H7 (cell line): ENCODE measurements at regions not wholly inside any gene's neighbourhood (a gene's known extent, or its start where the extent isn't known, plus 50 kb on each side); places are given as distances from the start of the nearest gene placed in this dataset.
"Not testable (repeated sequence)": the region's sequence is repeated elsewhere in the genome, so short reads cannot be mapped to it uniquely, and the experiment has no call there.

ENCODE experiments used
- DNase-seq: peaks from one replicate; pipeline ENCODE4 v3.0.0; 2012
- H3K27me3 ChIP-seq: 2 replicates; pipeline ENCODE4 v1.6.0; 2011; ENCODE audit warnings: mild to moderate bottlenecking, low read length; ENCODE audit not compliant: control insufficient read depth, insufficient read depth
- H3K36me3 ChIP-seq: replicated peaks from 2 replicates; pipeline ENCODE4 v1.5.1; 2011; ENCODE audit warnings: low read length; ENCODE audit not compliant: control insufficient read depth, insufficient read depth
- H3K4me3 ChIP-seq: 2 replicates; pipeline ENCODE4 v1.5.1; 2011; ENCODE audit warnings: low read depth, mild to moderate bottlenecking, control low read depth, low read length, moderate library complexity; ENCODE audit not compliant: insufficient read depth

DNA sequence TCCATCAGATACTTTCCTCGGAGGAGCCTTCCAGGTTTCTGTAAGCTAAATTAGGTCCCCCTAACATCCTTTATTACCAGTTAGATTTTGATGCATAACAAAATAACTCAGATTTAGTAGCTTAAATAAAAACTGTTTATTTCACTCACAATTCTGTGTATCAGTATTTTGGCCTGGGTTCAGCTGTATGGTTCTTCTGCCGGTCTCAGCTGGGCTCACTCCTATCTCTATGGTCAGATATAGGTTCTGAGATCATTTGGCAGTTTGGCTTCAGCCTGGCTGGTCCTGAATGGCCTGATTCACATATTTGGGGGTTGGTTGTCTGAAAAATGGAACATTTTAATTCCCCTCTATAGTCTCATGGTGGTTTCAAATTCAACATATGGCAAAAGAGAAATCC, 1125.3 kb downstream of the TBL1XR1 start:
- H3K27me3 ChIP-seq: no peaks in the 10 kb centered on the region
- H3K36me3 ChIP-seq: no peaks in the 10 kb centered on the region
- no peak for DNase-seq
- no peak overlapping the region for H3K4me3 ChIP-seq

DNA sequence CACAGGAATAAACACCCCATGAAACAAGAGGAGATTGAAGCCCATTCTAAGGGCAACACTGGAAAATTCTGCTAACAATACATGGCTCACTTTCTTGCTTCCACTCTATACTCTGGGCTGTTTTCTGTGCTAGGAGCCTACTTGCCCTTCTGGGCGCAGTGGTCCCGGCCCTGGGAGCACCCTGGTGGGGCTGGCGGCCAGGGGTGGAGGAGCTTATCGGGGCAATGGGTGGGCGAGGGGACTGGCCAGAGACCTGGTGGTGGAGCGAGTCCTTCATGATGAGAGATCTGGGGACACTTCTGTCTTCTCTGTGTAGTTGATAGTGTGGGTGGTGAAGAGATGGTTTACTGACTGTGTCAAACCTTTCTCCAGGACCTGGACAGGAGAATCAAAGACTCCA, 1128.5 kb downstream of the TBL1XR1 start:
- no peak overlapping the region for H3K4me3 ChIP-seq
- no peaks in the 10 kb centered on the region for H3K27me3 ChIP-seq
- H3K36me3 ChIP-seq: no peaks in the 10 kb centered on the region
- no peak for DNase-seq

DNA sequence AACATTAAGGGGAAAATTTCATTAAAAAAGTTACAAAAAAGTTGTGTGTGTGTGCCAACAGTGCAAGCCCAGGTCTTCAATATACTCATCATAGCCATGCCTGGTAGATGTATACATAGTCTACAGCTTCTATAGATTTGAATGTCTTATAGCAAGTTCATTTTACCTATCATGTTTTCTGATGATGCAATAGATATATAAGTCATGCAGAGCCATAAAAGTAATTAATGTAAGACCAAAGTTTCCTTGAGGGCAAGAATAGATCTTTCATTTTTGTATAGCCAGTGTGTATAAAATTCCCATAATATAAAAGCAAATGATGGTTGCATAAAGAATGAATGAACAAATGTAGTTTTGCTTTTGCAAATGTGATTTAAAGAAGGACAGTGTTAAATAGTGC, 1138.4 kb downstream of the TBL1XR1 start:
- no peak overlapping the region for H3K4me3 ChIP-seq
- DNase-seq: no peak

DNA sequence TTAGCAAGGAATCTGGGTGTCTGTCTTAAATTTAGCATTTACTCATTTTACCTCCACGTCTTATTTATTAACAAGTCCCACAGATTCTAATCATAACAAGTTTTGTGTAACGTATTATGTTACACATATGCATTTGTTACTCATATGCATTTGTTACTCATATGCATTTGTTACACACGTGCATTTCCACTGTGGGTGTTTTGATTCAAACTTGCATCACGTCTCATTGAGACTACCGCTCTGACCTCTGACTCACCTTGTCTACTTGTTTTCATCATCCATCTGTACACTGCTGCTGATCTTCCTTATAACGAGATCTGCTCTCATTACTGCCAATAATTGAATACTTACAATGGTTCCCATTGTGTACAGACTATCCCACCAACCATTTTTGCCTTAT, 1141.4 kb downstream of the TBL1XR1 start:
- Histone ChIP-seq H3K4me3 (no peak overlapping the region), H3K36me3 (no peaks in the 10 kb centered on the region), H3K27me3 (no peaks in the 10 kb centered on the region)
- no peak for DNase-seq

More for the DNA sequence above, 1138.4 kb downstream of the TBL1XR1 start:
- H3K36me3 ChIP-seq: no peaks in the 10 kb centered on the region
- no peaks in the 10 kb centered on the region for H3K27me3 ChIP-seq

DNA sequence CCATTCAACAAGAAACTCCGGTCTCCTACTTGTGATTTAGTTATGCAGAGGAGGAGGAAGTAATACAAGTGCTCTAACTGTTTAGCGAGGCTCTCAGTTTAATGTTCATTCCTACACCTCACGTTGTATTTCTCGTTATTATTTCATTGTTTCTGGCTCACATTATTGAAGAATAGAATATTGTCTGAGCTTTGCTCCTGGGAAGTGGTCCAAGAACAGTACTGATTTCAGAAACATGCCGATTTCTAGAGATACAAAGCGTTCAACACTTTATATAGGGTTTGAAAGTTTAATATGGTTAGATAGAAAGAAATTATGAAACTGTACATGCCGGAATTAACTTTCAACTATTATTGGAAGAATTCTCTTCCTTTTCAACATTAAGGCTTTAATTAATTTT, 1145.5 kb downstream of the TBL1XR1 start:
- H3K4me3 ChIP-seq: no peak overlapping the region
- DNase-seq: no peak
- H3K36me3 ChIP-seq: no peaks in the 10 kb centered on the region
- no peaks in the 10 kb centered on the region for H3K27me3 ChIP-seq

DNA sequence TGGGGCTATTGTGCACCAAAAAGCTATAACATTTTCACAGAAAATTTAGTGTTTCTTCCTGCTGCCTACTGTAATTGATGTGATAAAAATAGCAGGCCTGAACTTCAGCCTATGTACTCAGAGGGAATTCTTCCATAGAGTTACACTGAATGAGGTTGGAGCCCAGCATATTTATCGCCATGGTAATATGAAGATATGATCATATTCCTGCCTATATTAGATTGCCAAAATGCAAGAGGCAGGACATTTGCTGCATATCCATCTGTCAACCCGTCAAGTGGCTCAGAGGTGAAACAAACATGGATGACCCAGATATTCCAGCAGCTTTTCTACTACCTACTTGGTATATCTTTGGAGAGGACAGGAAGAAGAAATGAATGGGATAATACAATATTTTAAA, 1150.6 kb downstream of the TBL1XR1 start:
- no peak overlapping the region for H3K4me3 ChIP-seq
- DNase-seq: no peak

DNA sequence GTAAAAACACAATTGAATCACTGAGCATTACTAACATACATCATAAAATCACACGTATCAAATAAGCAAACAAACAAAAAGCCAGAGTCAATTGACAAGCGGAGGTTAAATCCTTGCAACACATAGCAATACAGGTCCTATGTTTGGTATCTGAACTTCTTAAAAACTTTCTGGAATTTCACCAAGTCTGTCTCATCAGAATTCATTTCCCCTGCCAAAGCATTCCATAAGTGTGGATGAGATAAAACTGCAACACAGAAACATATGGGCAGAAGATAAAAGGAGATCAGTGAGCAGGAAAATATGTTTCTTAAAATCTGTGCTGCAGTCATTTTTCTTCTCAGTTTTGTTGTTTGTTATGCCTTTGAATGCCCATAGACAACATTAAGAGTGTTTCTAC, 1155.5 kb downstream of the TBL1XR1 start:
- H3K36me3 ChIP-seq: no peaks in the 10 kb centered on the region
- H3K27me3 ChIP-seq: no peaks in the 10 kb centered on the region
- H3K4me3 ChIP-seq: no peak overlapping the region
- DNase-seq: no peak

More for the DNA sequence above, 1150.6 kb downstream of the TBL1XR1 start:
- no peaks in the 10 kb centered on the region for H3K36me3 ChIP-seq
- no peaks in the 10 kb centered on the region for H3K27me3 ChIP-seq

DNA sequence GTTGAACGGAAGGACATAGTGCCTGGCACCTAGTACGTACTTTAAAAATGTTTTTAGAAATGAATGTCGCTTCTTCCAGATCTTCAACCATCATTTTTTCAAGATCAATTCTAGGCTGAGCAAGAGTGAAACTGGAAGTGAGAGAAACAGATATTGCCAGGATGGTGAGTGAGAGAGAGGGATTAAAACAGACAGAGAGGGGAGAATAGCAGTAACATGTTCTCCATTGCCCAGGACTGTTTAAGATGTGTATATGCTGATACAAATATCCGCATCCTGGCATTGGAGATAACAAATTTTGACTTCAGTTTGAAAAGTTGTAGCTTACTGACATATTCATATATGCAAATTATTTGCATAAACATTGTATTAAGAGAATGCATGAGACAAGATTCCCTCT, 1156.1 kb downstream of the TBL1XR1 start:
- Histone ChIP-seq H3K36me3 (no peaks in the 10 kb centered on the region), H3K27me3 (no peaks in the 10 kb centered on the region), H3K4me3 (no peak overlapping the region)
- no peak for DNase-seq

DNA sequence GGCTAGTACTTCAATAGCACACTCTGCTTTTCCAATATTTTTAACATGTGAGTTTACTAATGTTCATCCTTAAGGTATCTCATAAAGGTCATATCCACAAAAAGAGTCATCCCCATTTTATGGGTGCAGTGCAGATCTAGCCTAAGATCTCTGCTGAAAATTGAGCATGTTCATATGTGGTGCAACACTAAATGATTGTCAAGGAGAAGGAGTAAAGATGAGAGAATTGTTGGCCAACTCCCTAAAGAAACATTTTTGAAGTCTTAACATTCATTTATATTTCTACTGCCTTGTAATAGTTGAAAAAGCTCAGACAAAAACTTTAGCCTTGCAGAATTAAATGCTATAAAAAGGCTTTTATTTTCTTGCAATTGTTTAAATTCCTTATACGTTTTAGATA, 1159.6 kb downstream of the TBL1XR1 start:
- no peaks in the 10 kb centered on the region for H3K36me3 ChIP-seq
- no peaks in the 10 kb centered on the region for H3K27me3 ChIP-seq
- no peak overlapping the region for H3K4me3 ChIP-seq
- no peak for DNase-seq

DNA sequence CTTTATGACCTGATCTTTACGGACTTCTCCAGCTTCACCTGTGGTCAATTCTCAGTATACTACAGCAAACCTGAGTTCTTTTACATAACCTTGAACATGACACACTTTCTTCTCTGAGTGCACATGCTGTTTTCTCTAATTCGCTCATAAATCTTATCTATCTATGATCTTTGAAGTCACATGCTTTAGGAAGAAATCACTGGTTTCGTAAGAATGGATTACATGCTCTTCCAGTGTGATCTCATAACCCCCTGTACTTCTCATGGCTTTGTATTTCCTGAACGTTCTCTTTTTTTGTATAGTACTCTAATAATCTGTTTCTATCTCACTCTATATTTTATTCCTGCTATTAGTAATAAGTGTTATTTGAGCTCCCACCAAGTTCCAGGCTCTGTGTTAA, 1165.2 kb downstream of the TBL1XR1 start:
- DNase-seq: no peak
- Histone ChIP-seq H3K27me3 (no peaks in the 10 kb centered on the region), H3K36me3 (no peaks in the 10 kb centered on the region), H3K4me3 (no peak overlapping the region)

DNA sequence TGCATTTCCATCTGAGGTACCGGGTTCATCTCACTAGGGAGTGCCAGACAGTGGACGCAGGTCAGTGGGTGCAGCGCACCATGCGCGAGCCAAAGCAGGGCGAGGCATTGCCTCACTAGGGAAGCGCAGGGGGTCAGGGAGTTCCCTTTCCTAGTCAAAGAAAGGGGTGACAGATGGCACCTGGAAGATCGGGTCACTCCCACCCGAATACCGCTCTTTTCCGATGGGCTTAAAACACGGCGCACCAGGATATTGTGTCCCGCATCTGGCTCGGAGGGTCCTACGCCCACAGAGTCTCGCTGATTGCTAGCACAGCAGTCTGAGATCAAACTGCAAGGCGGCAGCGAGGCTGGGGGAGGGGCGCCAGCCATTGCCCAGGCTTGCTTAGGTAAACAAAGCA, 1157.1 kb downstream of the NAALADL2 start:
- peak overlapping the region; percentile 16; the same call in 1 of the 2 replicates for H3K4me3 ChIP-seq
- DNase-seq, H3K27me3 ChIP-seq, H3K36me3 ChIP-seq: not testable (repeated sequence)

DNA sequence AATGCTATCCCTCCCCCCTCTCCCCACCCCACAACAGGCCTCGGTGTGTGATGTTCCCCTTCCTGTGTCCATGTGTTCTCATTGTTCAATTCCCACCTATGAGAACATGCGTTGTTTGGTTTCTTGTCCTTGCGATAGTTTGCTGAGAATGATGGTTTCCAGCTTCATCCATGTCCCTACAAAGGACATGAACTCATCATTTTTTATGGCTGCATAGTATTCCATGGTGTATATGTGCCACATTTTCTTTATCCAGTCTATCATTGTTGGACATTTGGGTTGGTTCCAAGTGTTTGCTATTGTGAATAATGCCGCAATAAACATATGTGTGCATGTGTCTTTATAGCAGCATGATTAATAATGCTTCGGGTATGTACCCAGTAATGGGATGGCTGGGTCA, 1156.1 kb downstream of the NAALADL2 start:
- not testable (repeated sequence) for H3K36me3 ChIP-seq, H3K4me3 ChIP-seq, DNase-seq, H3K27me3 ChIP-seq

DNA sequence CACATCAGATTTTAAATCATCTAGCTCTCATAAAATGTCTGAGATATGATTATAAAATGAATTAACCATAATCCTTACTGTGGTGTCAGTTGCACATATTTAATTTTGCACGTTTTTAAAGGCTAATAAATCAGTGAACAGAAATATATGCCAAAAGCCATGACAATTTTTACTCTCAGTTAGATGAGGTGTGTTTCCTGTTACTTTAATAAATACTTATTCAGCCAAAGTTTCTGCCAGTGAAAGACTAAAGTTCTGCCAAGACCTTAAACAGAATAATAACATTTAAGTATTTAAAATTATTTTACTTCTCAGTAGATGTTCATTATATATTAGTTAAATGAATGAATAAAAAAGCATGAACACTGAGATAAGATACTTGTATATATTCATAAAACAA, 1150.1 kb downstream of the NAALADL2 start:
- Histone ChIP-seq H3K4me3 (no peak overlapping the region), H3K36me3 (no peaks in the 10 kb centered on the region), H3K27me3 (no peaks in the 10 kb centered on the region)
- no peak for DNase-seq

DNA sequence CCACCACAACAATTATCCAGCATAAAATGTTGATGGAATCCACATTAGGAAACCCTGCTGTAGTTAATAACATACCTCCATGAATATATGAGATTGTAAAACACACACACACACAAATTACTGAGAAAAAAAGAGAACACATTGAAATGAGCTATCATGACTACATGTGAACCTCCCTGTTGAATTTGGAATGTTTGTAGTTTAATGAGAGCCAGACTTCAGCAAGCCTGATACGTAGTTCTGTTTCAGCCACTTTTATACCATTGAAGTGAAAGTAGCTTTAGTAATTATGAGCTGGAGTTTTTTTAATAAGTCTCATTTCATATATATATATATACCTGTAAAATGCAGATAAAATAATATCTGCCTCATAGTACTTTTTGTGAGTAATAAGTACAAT, 1146.4 kb downstream of the NAALADL2 start:
- DNase-seq: no peak
- Histone ChIP-seq H3K27me3 (no peaks in the 10 kb centered on the region), H3K4me3 (no peak overlapping the region), H3K36me3 (no peaks in the 10 kb centered on the region)

DNA sequence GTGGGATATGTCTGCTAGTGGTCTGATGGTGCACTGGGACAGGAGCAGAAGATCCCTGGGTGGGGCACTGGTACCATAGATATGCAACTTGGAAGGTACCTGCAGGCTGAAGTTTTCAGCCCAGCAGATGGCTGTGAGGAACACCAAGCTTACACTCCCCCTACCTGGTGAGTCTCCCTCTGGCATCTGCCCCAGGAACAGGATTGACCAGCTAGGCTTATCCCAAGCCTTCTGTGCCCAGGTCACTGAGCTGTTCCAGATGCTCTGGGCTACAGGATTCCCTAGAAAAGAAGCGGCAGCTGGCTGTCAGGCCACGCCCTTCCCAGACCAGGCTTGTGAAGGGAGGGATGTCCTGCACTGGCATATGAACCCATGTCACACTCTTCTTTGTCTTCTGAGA, 1130.0 kb downstream of the NAALADL2 start:
- Histone ChIP-seq H3K36me3 (no peaks in the 10 kb centered on the region), H3K4me3 (no peak overlapping the region), H3K27me3 (no peaks in the 10 kb centered on the region)
- no peak for DNase-seq

DNA sequence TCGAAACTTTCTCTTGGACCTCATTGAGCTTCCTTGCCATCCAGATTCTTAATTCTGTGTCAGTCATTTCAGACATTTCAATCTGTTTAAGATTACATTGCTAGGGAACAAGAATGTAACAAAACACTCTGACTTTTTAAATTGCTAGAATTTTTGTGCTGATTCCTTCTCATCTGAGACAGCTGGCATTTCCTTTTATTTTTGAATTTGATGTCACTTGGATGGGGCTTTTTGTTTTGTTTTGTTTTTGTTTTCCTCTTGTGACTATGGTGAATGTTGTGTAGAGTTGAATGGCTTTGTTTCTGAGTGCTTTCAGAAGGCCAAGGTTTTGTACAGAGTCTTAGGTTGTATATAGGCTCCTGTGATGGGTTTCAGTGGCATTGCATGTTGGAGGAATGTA, 1129.3 kb downstream of the NAALADL2 start:
- Histone ChIP-seq H3K4me3 (no peak overlapping the region), H3K36me3 (no peaks in the 10 kb centered on the region), H3K27me3 (no peaks in the 10 kb centered on the region)
- DNase-seq: no peak
